H9 (cell line): ENCODE measurements at regions not wholly inside any gene's neighbourhood (a gene's known extent, or its start where the extent isn't known, plus 50 kb on each side); places are given as distances from the start of the nearest gene placed in this dataset.

Experiments
- DNase-seq: peaks from one replicate; pipeline ENCODE4 v3.0.0-alpha.2; 2017
- H2AFZ ChIP-seq: one replicate; pipeline ENCODE4 v1.6.1; 2013; ENCODE audit warnings: mild to moderate bottlenecking, low read length, control low read depth, moderate library complexity
- H2AK5ac ChIP-seq: 2 replicates; pipeline ENCODE4 v1.6.1; 2013; ENCODE audit warnings: low read length, control low read depth, mixed read lengths; ENCODE audit not compliant: insufficient read length
- H2BK120ac ChIP-seq: one replicate; pipeline ENCODE4 v1.6.1; 2013; ENCODE audit warnings: low read depth, mild to moderate bottlenecking, low read length, control low read depth, inconsistent platforms; ENCODE audit not compliant: poor library complexity, severe bottlenecking
- H2BK12ac ChIP-seq: 2 replicates; pipeline ENCODE4 v1.6.1; 2013; ENCODE audit warnings: low read length, control low read depth, mixed read lengths, low read depth; ENCODE audit not compliant: insufficient read length
- H2BK15ac ChIP-seq: 2 replicates; pipeline ENCODE4 v1.6.1; 2013; ENCODE audit warnings: low read depth, low read length, control low read depth
- H2BK20ac ChIP-seq: one replicate; pipeline ENCODE4 v1.6.1; 2013; ENCODE audit warnings: low read depth, mild to moderate bottlenecking, low read length, control low read depth, inconsistent platforms; ENCODE audit not compliant: poor library complexity, severe bottlenecking
- H2BK5ac ChIP-seq: 2 replicates; pipeline ENCODE4 v1.6.1; 2013; ENCODE audit warnings: low read length, control low read depth, mixed read lengths; ENCODE audit not compliant: insufficient read length
- H3K14ac ChIP-seq: 2 replicates; pipeline ENCODE4 v1.6.1; 2013; ENCODE audit warnings: low read length, control low read depth; ENCODE audit not compliant: insufficient read depth
- H3K18ac ChIP-seq: 2 replicates; pipeline ENCODE4 v1.6.1; 2013; ENCODE audit warnings: low read depth, mild to moderate bottlenecking, mixed read lengths, low read length, control low read depth; ENCODE audit not compliant: insufficient read length
- H3K23ac ChIP-seq: 2 replicates; pipeline ENCODE4 v1.6.1; 2013; ENCODE audit warnings: low read length, control low read depth, mixed read lengths, low read depth; ENCODE audit not compliant: insufficient read length
- H3K23me2 ChIP-seq: 2 replicates; pipeline ENCODE4 v1.6.1; 2013; ENCODE audit warnings: low read depth, mild to moderate bottlenecking, mixed read lengths, low read length, control low read depth; ENCODE audit not compliant: insufficient read length, poor library complexity, severe bottlenecking
- H3K27ac ChIP-seq: 2 replicates; pipeline ENCODE4 v1.5.1; 2013; ENCODE audit warnings: low read length, control low read depth, mixed read lengths, low read depth; ENCODE audit not compliant: insufficient read length
- H3K27me3 ChIP-seq: 2 replicates; pipeline ENCODE4 v1.6.1; 2013; ENCODE audit warnings: low read length, control low read depth, inconsistent platforms; ENCODE audit not compliant: insufficient read depth
- H3K4ac ChIP-seq: 2 replicates; pipeline ENCODE4 v1.6.1; 2013; ENCODE audit warnings: low read depth, mild to moderate bottlenecking, control low read depth, inconsistent platforms, low read length, moderate library complexity
- H3K4me1 ChIP-seq: 2 replicates; pipeline ENCODE4 v1.6.1; 2013; ENCODE audit warnings: low read length, control low read depth, inconsistent platforms; ENCODE audit not compliant: insufficient read depth
- H3K4me2 ChIP-seq: 2 replicates; pipeline ENCODE4 v1.6.1; 2013; ENCODE audit warnings: low read length, control low read depth, mixed read lengths; ENCODE audit not compliant: insufficient read length, insufficient read depth
- H3K56ac ChIP-seq: 2 replicates; pipeline ENCODE4 v1.6.1; 2013; ENCODE audit warnings: low read depth, mild to moderate bottlenecking, mixed read lengths, low read length, control low read depth; ENCODE audit not compliant: insufficient read length
- H3K79me1 ChIP-seq: 2 replicates; pipeline ENCODE4 v1.6.1; 2013; ENCODE audit warnings: low read depth, mild to moderate bottlenecking, moderate library complexity, low read length, control low read depth, inconsistent platforms; ENCODE audit not compliant: insufficient read depth, poor library complexity, severe bottlenecking
- H3K79me2 ChIP-seq: 2 replicates; pipeline ENCODE4 v1.6.1; 2013; ENCODE audit warnings: low read length, control low read depth, inconsistent platforms; ENCODE audit not compliant: insufficient read depth
- H3K9ac ChIP-seq: 2 replicates; pipeline ENCODE4 v1.6.1; 2013; ENCODE audit warnings: low read length, control low read depth, mixed read lengths; ENCODE audit not compliant: insufficient read length; ENCODE audit errors: extremely low read depth
- H3K9me3 ChIP-seq: one replicate; pipeline ENCODE4 v1.6.1; 2013; ENCODE audit warnings: low read depth, low read length, inconsistent platforms; ENCODE audit not compliant: control insufficient read depth
- H3T11ph ChIP-seq: one replicate; pipeline ENCODE4 v1.6.1; 2013; ENCODE audit warnings: mild to moderate bottlenecking, low read length, control low read depth, inconsistent platforms
- H4K20me1 ChIP-seq: one replicate; pipeline ENCODE4 v1.6.1; 2013; ENCODE audit not compliant: control insufficient read depth, insufficient read length, insufficient read depth
- H4K5ac ChIP-seq: 2 replicates; pipeline ENCODE4 v1.6.1; 2013; ENCODE audit warnings: low read depth, mild to moderate bottlenecking, mixed read lengths, low read length, control low read depth; ENCODE audit not compliant: insufficient read length
- H4K8ac ChIP-seq: replicated peaks from 2 replicates; pipeline ENCODE4 v1.6.1; 2013; ENCODE audit warnings: low read length, control low read depth, mixed read lengths, low read depth; ENCODE audit not compliant: insufficient read length
- H4K91ac ChIP-seq: 2 replicates; pipeline ENCODE4 v1.6.1; 2013; ENCODE audit warnings: low read depth, mild to moderate bottlenecking, moderate library complexity, mixed read lengths, low read length, control low read depth; ENCODE audit not compliant: insufficient read length
- H3K27ac Mint-ChIP-seq, 3 experiments: 2 replicates in 2 of 3; 3 replicates in 1 of 3; pipeline ENCODE4 v1.8.0; 2020 to 2021; ENCODE audit warnings: mixed read lengths in 3 of 3, mild to moderate bottlenecking in 1 of 3, moderate library complexity in 1 of 3
- H3K27me3 Mint-ChIP-seq: 2 replicates; pipeline ENCODE4 v1.8.0; 2021; ENCODE audit warnings: low read depth, mild to moderate bottlenecking, moderate library complexity, mixed read lengths
- H3K36me3 Mint-ChIP-seq, 3 experiments: 2 replicates in 2 of 3; 3 replicates in 1 of 3; pipeline ENCODE4 v1.8.0; 2020 to 2021; ENCODE audit warnings: low read depth in 3 of 3, mixed read lengths in 3 of 3; ENCODE audit not compliant: insufficient read depth in 1 of 3
- H3K4me1 Mint-ChIP-seq, 2 experiments: 2 replicates each; pipeline ENCODE4 v1.8.0; 2020; ENCODE audit warnings: mixed read lengths in 2 of 2
- H3K4me3 Mint-ChIP-seq, 2 experiments: 2 replicates in 1 of 2; 3 replicates in 1 of 2; pipeline ENCODE4 v1.8.0; 2020 to 2021; ENCODE audit warnings: mild to moderate bottlenecking in 2 of 2, mixed read lengths in 2 of 2, moderate library complexity in 1 of 2
- H3K9me3 Mint-ChIP-seq, 2 experiments: 2 replicates in 1 of 2; 3 replicates in 1 of 2; pipeline ENCODE4 v1.8.0; 2020; ENCODE audit warnings: mild to moderate bottlenecking in 2 of 2, mixed read lengths in 2 of 2, moderate library complexity in 1 of 2
- WGBS: extraction: QIAGEN DNeasy Blood & Tissue Kit; methylation state at CpG from one replicate; pipeline ENCODE4 v1.1.7; 2013; ENCODE audit warnings: missing lambda C conversion rate, low lambda C conversion rate, mixed read lengths; ENCODE audit not compliant: insufficient read length; ENCODE audit errors: extremely low coverage; 5-methylcytosine and 5-hydroxymethylcytosine counted together
- TF ChIP-seq, protein P1 (sequence below): fragments of 200-600 bp; sonication (generic); conservative IDR thresholded peaks from 3 replicates; pipeline ENCODE4 v1.8.0; 2021; ENCODE audit warnings: antibody characterized with exemption, mild to moderate bottlenecking

DNA sequence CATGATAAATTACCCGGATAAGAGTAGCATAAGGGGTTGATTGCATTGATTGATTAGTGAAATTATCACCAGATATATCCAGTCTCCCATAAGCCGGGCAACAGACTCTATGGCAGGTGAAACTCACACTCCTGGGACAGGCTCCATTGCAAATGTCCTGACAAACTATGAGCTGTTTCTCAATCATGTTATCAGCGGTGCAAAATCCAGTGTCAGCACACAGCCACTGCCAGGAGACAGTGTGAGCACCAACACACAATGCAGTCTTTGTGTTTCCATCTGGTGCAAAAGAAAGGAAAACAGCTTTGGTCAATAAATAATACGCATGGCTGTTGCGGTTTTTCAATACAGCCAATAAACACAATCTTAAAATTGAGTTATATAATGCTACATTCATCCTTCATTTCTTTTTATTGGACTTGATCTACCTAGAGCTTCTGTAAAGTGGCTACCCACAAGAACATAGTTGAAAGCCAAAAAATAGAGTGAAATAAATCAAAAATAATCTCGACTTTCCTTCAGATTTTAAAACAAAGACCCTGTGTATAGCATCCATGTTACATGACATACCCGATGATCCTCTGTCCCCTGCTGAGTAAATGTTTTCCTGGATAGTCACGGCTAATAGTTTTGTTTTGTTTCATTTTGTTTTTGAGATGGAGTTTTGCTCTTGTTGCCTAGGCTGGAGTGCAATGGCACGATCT is 64.3 kb upstream of the AFDN start:
- H3K4me2 ChIP-seq = no peak overlapping the region
- no peak overlapping the region for H3K23ac ChIP-seq
- no peaks in the 10 kb centered on the region for H3K23me2 ChIP-seq
- no peak overlapping the region for H3K18ac ChIP-seq
- H2BK20ac ChIP-seq = no peak overlapping the region
- DNase-seq = no peak
- no peaks in the 10 kb centered on the region for H3K36me3 Mint-ChIP-seq
- no peak overlapping the region for H3K4ac ChIP-seq
- no CpG with 5 or more reads among the region's 9 CpGs for WGBS
- H4K91ac ChIP-seq = no peak overlapping the region
- no peak overlapping the region for H3T11ph ChIP-seq
- no peak overlapping the region for H2BK15ac ChIP-seq
- H3K27ac Mint-ChIP-seq = no peak overlapping the region
- H4K5ac ChIP-seq = no peak overlapping the region
- H3K4me1 Mint-ChIP-seq = peaks cover 0 to 8% of the 10 kb centered on the region in 2 experiments; a peak in 1 of 4 replicates
- H3K9ac ChIP-seq = no peak overlapping the region
- TF ChIP-seq, protein P1, sequence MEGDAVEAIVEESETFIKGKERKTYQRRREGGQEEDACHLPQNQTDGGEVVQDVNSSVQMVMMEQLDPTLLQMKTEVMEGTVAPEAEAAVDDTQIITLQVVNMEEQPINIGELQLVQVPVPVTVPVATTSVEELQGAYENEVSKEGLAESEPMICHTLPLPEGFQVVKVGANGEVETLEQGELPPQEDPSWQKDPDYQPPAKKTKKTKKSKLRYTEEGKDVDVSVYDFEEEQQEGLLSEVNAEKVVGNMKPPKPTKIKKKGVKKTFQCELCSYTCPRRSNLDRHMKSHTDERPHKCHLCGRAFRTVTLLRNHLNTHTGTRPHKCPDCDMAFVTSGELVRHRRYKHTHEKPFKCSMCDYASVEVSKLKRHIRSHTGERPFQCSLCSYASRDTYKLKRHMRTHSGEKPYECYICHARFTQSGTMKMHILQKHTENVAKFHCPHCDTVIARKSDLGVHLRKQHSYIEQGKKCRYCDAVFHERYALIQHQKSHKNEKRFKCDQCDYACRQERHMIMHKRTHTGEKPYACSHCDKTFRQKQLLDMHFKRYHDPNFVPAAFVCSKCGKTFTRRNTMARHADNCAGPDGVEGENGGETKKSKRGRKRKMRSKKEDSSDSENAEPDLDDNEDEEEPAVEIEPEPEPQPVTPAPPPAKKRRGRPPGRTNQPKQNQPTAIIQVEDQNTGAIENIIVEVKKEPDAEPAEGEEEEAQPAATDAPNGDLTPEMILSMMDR = no peak
- H4K20me1 ChIP-seq = no peaks in the 10 kb centered on the region
- H3K14ac ChIP-seq = no peak overlapping the region
- H3K9me3 Mint-ChIP-seq = no peaks in the 10 kb centered on the region
- H2AFZ ChIP-seq = no peak overlapping the region
- H3K56ac ChIP-seq = no peak overlapping the region
- no peak overlapping the region for H2BK12ac ChIP-seq
- no peaks in the 10 kb centered on the region for H3K79me2 ChIP-seq
- H3K27ac ChIP-seq = no peak overlapping the region
- H3K27me3 Mint-ChIP-seq = peaks cover 1% of the 10 kb centered on the region; the same call in 1 of the 2 replicates
- H2AK5ac ChIP-seq = no peak overlapping the region
- H3K27me3 ChIP-seq = no peaks in the 10 kb centered on the region
- no peaks in the 10 kb centered on the region for H3K4me1 ChIP-seq
- no peaks in the 10 kb centered on the region for H3K9me3 ChIP-seq
- H3K4me3 Mint-ChIP-seq = no peak overlapping the region
- no peak overlapping the region for H2BK120ac ChIP-seq
- no peak overlapping the region for H2BK5ac ChIP-seq
- H4K8ac ChIP-seq = no peak overlapping the region
- H3K79me1 ChIP-seq = no peaks in the 10 kb centered on the region
